ENCODE measurements at regions not wholly inside any gene's neighbourhood (a gene's known extent, or its start where the extent isn't known, plus 50 kb on each side); places are given as distances from the start of the nearest gene placed in this dataset.

DNA sequence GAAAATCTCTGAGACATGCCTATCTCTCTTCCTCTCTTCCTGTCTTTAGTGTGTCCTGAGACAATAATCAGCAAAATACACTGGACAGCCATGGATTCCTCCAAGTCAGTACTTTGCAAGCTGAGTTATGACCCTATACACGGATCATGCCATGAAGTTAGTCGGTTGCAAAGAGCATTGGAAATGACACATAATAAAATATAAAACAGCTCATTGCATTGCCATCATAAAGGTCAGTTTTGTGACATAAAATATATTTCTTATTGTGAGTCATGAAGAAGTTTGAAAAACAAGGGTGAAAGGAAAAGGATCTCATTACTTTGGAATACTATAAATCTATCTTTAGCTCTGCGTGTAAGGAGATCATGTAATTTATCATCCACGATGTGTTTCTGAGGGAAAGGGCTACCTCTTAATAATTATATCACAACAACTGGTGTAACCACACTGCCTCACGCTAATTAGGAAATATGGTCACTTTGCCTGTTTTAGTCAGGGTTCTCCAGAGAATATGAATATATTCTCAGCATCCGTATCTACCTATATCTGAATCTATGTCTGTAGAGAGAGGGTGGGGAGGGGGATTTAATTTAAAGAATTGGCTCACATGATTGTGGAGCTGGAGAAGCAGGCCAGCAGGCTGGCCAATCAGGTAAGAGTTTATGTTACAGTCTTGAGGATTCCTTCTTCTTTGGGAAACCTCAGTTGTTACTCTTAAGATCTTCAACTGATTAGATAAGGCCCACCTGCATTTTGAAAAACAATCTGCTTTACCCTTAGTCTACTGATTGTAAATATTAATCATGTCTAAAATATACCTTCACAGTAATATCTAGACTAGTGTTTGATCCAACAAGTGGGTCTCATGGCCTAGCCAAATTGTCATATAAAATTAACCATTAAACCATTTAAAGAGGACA, 198.8 kb downstream of the FAT3 start:
- intact Hi-C loops (cut with DNase I), result no loop called here
- H3K27me3 ChIP-seq, result no peaks in the 10 kb centered on the region
- no peak overlapping the region for H3K4me3 ChIP-seq
- H3K4me1 ChIP-seq (ENCODE audit: insufficient read depth), result no peaks in the 10 kb centered on the region
- H3K27ac ChIP-seq, result no peak overlapping the region
- H3K9me3 ChIP-seq, result no peaks in the 10 kb centered on the region
- no peak for DNase-seq
- no peaks in the 10 kb centered on the region for H3K36me3 ChIP-seq
- TF ChIP-seq EP300 (IDR thresholded peaks at IDR 0.05) (no peak), CTCF (IDR thresholded peaks at IDR 0.05) (no peak), POLR2A (IDR thresholded peaks at IDR 0.05) (no peak)
- 78 to 87% (median 84%) methylated on average over 6 of the region's 6 CpGs for WGBS, 3 donors

- Histone ChIP-seq H3K4me1 (ENCODE audit: insufficient read depth) (no peaks in the 10 kb centered on the region), H3K27ac (no peak overlapping the region), H3K36me3 (no peaks in the 10 kb centered on the region), H3K27me3 (no peaks in the 10 kb centered on the region), H3K4me3 (no peak overlapping the region), H3K9me3 (no peaks in the 10 kb centered on the region)
- TF ChIP-seq CTCF (IDR thresholded peaks at IDR 0.05), result no peak
- no peak for TF ChIP-seq EP300 (IDR thresholded peaks at IDR 0.05)
- no peak for TF ChIP-seq POLR2A (IDR thresholded peaks at IDR 0.05)
- DNase-seq, result no peak
- intact Hi-C loops (cut with DNase I), result no loop called here
Measured at GRCh38 chr11:92424281-92424680, 199.7 kb downstream of the FAT3 start.

- Histone ChIP-seq H3K27ac (no peak overlapping the region), H3K27me3 (no peaks in the 10 kb centered on the region), H3K4me3 (no peak overlapping the region), H3K9me3 (no peaks in the 10 kb centered on the region), H3K36me3 (no peaks in the 10 kb centered on the region), H3K4me1 (ENCODE audit: insufficient read depth) (no peaks in the 10 kb centered on the region)
- TF ChIP-seq EP300 (IDR thresholded peaks at IDR 0.05) (no peak), POLR2A (IDR thresholded peaks at IDR 0.05) (no peak), CTCF (IDR thresholded peaks at IDR 0.05) (no peak)
- intact Hi-C loops (cut with DNase I), result no loop called here
- 76 to 86% (median 78%) methylated on average over 6 of the region's 6 CpGs for WGBS, 3 donors
- DNase-seq, result no peak
Measured at GRCh38 chr11:92425127-92425526, 200.5 kb downstream of the FAT3 start.

DNA sequence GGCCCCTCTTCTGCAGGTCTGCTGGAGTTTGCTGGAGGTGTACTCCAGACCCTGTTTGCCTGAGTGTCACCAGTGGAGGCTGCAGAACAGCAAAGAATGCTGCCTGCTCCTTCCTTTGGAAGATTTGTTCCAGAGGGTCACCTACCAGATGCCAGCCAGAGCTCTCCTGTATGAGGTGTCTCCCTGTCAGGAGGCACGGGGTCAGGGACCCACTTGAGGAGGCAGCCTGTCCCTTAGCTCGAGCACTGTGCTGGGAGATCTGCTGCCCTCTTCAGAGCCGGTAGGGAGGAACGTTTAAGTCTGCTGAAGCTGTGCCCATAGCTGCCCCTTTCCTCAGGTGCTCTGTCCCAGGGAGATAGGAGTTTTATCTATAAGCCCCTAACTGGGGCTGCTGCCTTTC, 207.9 kb downstream of the FAT3 start:
- TF ChIP-seq CTCF (IDR thresholded peaks at IDR 0.05) (no peak), EP300 (IDR thresholded peaks at IDR 0.05) (no peak), POLR2A (IDR thresholded peaks at IDR 0.05) (no peak)
- Histone ChIP-seq H3K27ac (no peak overlapping the region), H3K4me1 (ENCODE audit: insufficient read depth) (no peaks in the 10 kb centered on the region), H3K27me3 (no peaks in the 10 kb centered on the region), H3K4me3 (no peak overlapping the region), H3K36me3 (no peaks in the 10 kb centered on the region), H3K9me3 (no peaks in the 10 kb centered on the region)
- 63 to 76% (median 64%) methylated on average over 4 of the region's 4 CpGs for WGBS, 3 donors
- intact Hi-C loops (cut with DNase I), result no loop called here
- DNase-seq, result no peak
